Astrocyte of the spinal cord (primary cell): ENCODE measurements at regions not wholly inside any gene's neighbourhood (a gene's known extent, or its start where the extent isn't known, plus 50 kb on each side); places are given as distances from the start of the nearest gene placed in this dataset.
A peak's percentile ranks its signal among the peaks of the same experiment; 100 is the strongest.
"Not testable (repeated sequence)": the region's sequence is repeated elsewhere in the genome, so short reads cannot be mapped to it uniquely, and the experiment has no call there.

ENCODE experiments used
- DNase-seq: peaks from one replicate; pipeline ENCODE4 v3.0.0; 2011; ENCODE audit warnings: low read depth, low spot score
- H3K4me3 ChIP-seq: 2 replicates; pipeline ENCODE4 v1.5.1; 2011; ENCODE audit warnings: low read depth, mild to moderate bottlenecking, low read length, moderate library complexity
- CTCF ChIP-seq: IDR thresholded peaks from 2 replicates; pipeline ENCODE4 v1.5.1; 2012; ENCODE audit warnings: low read depth, mild to moderate bottlenecking, low read length, inconsistent platforms
- in situ Hi-C: cut with HindIII; loops from 2 replicates; pipeline ENCODE4 v1.10.0; 2017; ENCODE audit warnings: low sequenced_read_pairs

DNA sequence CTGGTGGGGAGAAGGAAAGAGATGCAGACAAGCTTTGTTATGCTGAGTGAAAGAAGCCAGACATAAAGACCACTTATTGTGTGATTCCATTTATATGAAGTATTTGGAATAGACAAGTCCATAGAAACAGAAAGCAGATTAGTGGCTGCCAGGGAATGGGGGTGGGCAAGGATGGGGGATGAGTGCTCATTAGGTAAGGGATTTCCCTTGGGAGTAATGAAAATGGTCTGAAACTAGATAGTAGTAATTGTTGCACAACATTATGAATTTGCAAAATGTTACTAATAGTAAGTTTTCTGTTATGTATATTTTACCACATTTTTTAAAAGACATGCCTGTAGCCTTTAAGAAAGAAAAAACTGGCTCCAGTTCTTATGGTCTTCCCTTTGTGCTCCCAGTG is 154.9 kb downstream of the LNPK start:
- H3K4me3 ChIP-seq: no peak overlapping the region
- in situ Hi-C loops: no loop called here
- DNase-seq: no peak
- no peak for TF ChIP-seq CTCF

- peak; percentile 64 for DNase-seq
- no peak for TF ChIP-seq CTCF
- in situ Hi-C loops: no loop called here
- no peak overlapping the region for H3K4me3 ChIP-seq
Measured at GRCh38 chr2:175844169-175844568, 157.9 kb downstream of the LNPK start.

DNA sequence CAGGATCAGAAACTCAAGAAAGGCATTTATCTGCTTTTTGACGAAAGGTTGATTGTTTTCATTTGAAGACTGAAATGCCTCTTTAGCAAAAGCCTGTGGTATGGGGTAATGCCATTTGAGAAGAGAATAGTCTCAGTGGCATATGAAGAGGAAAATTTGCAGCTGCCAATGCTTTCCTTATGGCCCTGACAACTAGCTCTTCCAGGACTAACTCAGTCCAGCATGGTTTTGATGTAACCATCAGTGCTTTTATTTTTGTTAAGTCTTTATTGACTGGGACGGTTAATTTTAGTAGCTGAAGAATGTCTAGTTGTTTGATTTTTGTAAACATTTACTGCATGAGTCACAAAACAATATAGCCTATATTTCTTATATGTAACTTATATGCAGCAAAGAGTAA is 158.4 kb downstream of the LNPK start:
- no peak for DNase-seq
- in situ Hi-C loops: no loop called here
- no peak for TF ChIP-seq CTCF
- H3K4me3 ChIP-seq: no peak overlapping the region

- in situ Hi-C loops: no loop called here
- no peak overlapping the region for H3K4me3 ChIP-seq
- peak; percentile 41 for DNase-seq
- TF ChIP-seq CTCF: no peak
Measured at GRCh38 chr2:175842996-175843395, 159.1 kb downstream of the LNPK start.

- H3K4me3 ChIP-seq, in situ Hi-C loops, DNase-seq: not testable (repeated sequence)
Measured at GRCh38 chr2:175840765-175841164, 161.3 kb downstream of the LNPK start.

DNA sequence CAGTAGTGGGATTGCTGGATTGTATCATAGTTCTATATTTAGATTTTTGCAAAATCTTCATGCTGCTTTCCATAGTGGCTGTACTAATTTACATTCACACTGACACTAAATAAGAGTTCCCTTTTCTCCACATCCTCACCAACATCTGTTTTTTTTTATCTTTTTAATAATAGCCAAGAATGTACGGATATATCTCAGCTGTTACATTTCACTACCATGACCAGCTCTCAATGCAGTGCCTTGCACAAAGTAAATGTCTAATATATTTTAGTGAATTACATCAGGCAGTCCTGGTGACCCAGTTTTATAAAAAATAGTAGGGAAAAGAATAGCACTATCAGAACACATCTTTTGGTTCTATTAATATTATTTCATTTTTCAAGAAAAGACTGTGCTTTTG is 161.8 kb downstream of the LNPK start:
- in situ Hi-C loops: no loop called here
- no peak for TF ChIP-seq CTCF
- no peak overlapping the region for H3K4me3 ChIP-seq
- DNase-seq: no peak

- H3K4me3 ChIP-seq: no peak overlapping the region
- TF ChIP-seq CTCF: no peak
- in situ Hi-C loops: no loop called here
- no peak for DNase-seq
Measured at GRCh38 chr2:175838979-175839378, 163.1 kb downstream of the LNPK start.
